GM13977 (cell line): ENCODE measurements at regions not wholly inside any gene's neighbourhood (a gene's known extent, or its start where the extent isn't known, plus 50 kb on each side); places are given as distances from the start of the nearest gene placed in this dataset.
"Not testable (repeated sequence)": the region's sequence is repeated elsewhere in the genome, so short reads cannot be mapped to it uniquely, and the experiment has no call there.

ENCODE experiments used
- DNase-seq: peaks from one replicate; pipeline ENCODE4 v3.0.0; 2012; ENCODE audit warnings: low spot score
- CTCF ChIP-seq: IDR thresholded peaks from 2 replicates; pipeline ENCODE4 v1.5.1; 2012; ENCODE audit warnings: mild to moderate bottlenecking, control low read depth; ENCODE audit not compliant: insufficient read depth; ENCODE audit errors: extremely low read depth, missing control alignments
- in situ Hi-C: fragments of 300-500 bp; cut with MboI; formaldehyde crosslinking; loops from one replicate; pipeline ENCODE4 v1.12.0; 2022; ENCODE audit warnings: low sequenced_read_pairs, low pct_unique_long_range_greater_than_20kb, mixed read lengths, inconsistent platforms; ENCODE audit not compliant: unreplicated experiment

GRCh38 chr1:68815632-68816031, 318.8 kb upstream of the DEPDC1 start:
- no peak for TF ChIP-seq CTCF
- DNase-seq: no peak
- in situ Hi-C loops: no loop called here

GRCh38 chr1:68817505-68818210, 320.8 kb upstream of the DEPDC1 start:
- in situ Hi-C loops, DNase-seq: not testable (repeated sequence)

- in situ Hi-C loops: no loop called here
- DNase-seq: peak; percentile 53
- peak; percentile 39 for TF ChIP-seq CTCF
Observed at GRCh38 chr1:68819190-68819829, 322.4 kb upstream of the DEPDC1 start.

- no peak for TF ChIP-seq CTCF
- no peak for DNase-seq
- in situ Hi-C loops: no loop called here
Observed at GRCh38 chr1:68820151-68820550, 323.3 kb upstream of the DEPDC1 start.

- no peak for DNase-seq
- no peak for TF ChIP-seq CTCF
- in situ Hi-C loops: no loop called here
Observed at GRCh38 chr1:68826836-68827235, 330.0 kb upstream of the DEPDC1 start.

- no peak for TF ChIP-seq CTCF
- no peak for DNase-seq
- in situ Hi-C loops: no loop called here
Observed at GRCh38 chr1:68827261-68827660, 330.4 kb upstream of the DEPDC1 start.

GRCh38 chr1:68828013-68828412, 331.1 kb upstream of the DEPDC1 start:
- TF ChIP-seq CTCF: no peak
- DNase-seq: no peak
- in situ Hi-C loops: no loop called here
